HG02763 (cell line): ENCODE measurements at regions not wholly inside any gene's neighbourhood (a gene's known extent, or its start where the extent isn't known, plus 50 kb on each side); places are given as distances from the start of the nearest gene placed in this dataset.
"Not testable (repeated sequence)": the region's sequence is repeated elsewhere in the genome, so short reads cannot be mapped to it uniquely, and the experiment has no call there.

Experiments
- ATAC-seq: cut with Tn5 transposase; IDR thresholded peaks from one replicate; pipeline ENCODE4 v1.9.1; 2021; ENCODE audit warnings: mild to moderate bottlenecking, moderate library complexity; ENCODE audit not compliant: unreplicated experiment

DNA sequence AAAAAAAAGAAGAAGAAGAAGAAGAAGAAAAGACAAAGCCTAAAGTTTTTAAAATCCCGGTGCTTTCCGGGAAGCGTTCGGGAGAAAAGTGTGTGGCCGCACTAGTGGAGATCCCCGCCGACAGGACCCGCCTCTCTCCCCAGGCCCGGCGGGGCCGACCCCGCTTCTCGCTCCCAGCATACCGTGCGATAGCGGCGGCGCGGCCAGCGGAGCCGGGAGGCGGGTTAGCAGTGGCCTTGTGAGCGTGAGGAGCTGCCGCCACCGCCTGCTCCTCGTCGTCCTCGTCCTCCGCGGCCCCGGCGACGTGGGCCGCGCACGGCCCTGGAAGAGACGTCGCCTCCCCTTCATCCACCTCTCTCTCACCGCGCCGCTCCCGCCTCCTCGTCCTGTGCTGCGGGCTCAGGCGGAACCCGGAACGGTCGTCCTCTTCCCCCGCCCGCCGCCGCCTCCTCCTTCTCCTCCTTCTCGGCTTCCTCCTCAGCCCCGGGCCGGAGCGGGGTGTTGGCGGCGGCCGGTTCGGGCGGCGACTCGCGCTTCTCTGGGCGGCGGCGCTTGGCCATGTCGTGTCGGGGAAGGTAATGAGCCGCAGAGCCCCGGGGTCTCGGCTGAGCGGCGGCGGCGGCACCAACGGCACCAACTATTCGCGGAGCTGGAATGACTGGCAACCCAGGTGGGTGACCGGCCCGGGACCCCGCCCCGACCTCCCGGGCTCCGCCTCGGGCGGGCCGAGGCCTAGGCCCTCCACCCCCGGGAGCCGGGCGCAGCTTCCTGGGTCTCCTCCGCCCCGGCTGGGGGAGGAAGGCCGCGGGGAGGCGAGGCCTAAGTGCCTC is 62.6 kb upstream of the CDR2 start:
- ATAC-seq, result peak; percentile 67

DNA sequence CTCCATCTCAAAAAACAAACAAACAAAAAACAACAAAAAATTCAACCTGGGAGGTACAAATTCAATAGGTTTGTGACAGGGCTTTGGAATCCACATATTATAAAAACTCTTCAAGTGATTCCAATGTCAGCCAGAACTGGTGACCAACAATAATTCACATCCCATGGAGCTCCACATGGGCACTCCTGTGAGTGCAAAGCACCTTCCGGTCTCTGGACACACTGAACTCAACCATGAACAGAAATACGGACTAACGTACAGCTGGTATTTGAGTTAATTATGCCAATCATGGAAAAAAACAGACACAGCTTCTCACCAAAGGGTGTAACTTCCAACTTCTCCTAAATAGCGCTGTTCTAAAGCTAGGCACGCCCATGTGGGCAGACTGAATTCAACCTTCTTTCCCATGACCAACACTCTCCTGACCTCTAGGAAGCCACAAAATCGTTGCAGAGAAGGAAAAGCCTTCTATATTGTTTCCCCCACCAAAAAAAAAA is 62.0 kb upstream of the CDR2 start:
- ATAC-seq, result peak; percentile 14

DNA sequence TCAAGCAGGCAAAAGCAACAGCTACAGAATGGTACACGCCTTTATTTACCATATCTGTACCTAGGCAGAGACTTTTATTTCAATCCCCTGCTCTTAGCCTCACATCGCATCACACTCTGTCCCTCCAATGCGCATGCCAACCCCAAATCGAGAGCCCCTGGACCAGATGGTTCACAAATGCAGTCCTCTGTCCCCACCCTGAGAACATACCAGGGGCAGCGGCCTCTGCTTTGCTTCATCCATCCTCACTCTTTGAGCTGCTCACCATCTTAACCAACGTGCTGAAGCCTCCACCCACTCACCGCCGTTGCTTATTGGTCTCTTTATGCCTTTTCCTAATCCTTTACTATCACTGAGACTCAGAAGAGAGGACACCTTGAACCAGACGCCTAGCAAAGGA is 56.9 kb upstream of the CDR2 start:
- ATAC-seq, result not testable (repeated sequence)

- no peak for ATAC-seq
These were observed 54.2 kb upstream of the CDR2 start for GRCh38 chr16:22428654-22429053.

GRCh38 chr16:22427556-22427955 is 53.1 kb upstream of the CDR2 start:
- no peak for ATAC-seq

GRCh38 chr16:22425847-22426246 is 51.4 kb upstream of the CDR2 start:
- no peak for ATAC-seq

- no peak for ATAC-seq
These were observed 50.8 kb upstream of the CDR2 start for GRCh38 chr16:22425036-22425801.

- ATAC-seq, result no peak
These were observed 49.9 kb upstream of the CDR2 start for GRCh38 chr16:22424161-22424937.
